RWPE1 (cell line): ENCODE measurements at regions not wholly inside any gene's neighbourhood (a gene's known extent, or its start where the extent isn't known, plus 50 kb on each side); places are given as distances from the start of the nearest gene placed in this dataset.

Experiments used
- CTCF ChIA-PET: fragments of 350-600 bp; sonication (Branson Sonifier 250); formaldehyde crosslinking; extraction: SDS; loops from one replicate; lab custom pipeline; 2021; lab: Yijun Ruan, JAX
- POLR2A ChIA-PET: fragments of 400-600 bp; formaldehyde crosslinking; extraction: SDS; loops from one replicate; lab custom pipeline; 2020; ENCODE audit warnings: antibody characterized with exemption; ENCODE audit not compliant: low non-redundant PET; lab: Yijun Ruan, JAX
- DNase-seq: peaks from one replicate; pipeline ENCODE4 v3.0.0; 2012; ENCODE audit warnings: low spot score
- H3K27ac ChIP-seq: fragments of 450-650 bp; 2 replicates; pipeline ENCODE4 v1.5.1; 2017
- CTCF ChIP-seq: fragments of 450-650 bp; conservative IDR thresholded peaks from 2 replicates; pipeline ENCODE4 v1.5.1; 2017; ENCODE audit warnings: low read depth, mild to moderate bottlenecking

DNA sequence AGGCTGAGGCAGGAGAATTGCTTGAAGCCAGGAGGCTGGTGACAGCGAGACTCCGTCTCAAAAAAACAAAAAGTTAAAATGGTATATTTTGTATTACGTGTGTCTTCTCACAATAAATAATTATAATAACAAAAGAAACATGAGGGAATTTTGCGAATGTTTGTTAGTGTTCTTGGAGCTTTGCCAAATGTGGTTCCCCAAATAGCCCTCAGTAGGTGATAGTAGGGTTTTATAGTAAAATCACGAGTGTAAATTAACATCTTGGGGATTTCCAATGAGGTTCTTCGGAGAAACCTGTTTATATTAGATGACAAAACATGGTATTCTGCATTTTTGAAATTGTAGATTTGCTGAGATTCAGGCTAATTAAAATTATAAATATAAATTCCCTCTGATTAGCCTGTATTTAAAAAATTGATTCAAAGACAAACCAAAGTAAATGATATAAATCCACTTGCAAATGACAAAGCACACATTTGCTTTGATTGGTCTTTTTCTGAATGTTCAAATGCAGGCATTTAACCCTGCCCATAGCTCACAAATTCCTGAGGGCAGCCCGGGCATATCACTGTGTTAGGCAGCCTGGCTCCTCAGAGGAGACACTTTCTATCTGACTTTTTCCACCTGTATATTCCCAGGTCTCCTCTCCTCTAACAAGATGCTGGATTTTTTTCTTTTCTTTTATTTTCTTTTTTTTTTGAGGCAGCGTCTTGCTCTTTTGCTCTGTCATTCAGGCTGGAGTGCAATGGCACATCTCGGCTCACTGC, 50.3 kb upstream of the TSNAX start:
- no peak overlapping the region for H3K27ac ChIP-seq
- ChIA-PET CTCF (interaction anchor here (0.6 kb wide), 1 partner anchor 41 kb away, joined by 4 read pairs; no protein-coding TSS in a partner anchor), POLR2A (no interaction called here)
- no peak for DNase-seq
- no peak for TF ChIP-seq CTCF
